SU-DHL-6 (cell line): ENCODE measurements at regions not wholly inside any gene's neighbourhood (a gene's known extent, or its start where the extent isn't known, plus 50 kb on each side); places are given as distances from the start of the nearest gene placed in this dataset.

Experiments
- CTCF ChIP-seq: fragments of 200-600 bp; sonication (generic); IDR thresholded peaks from one replicate; pipeline ENCODE4 v1.5.1; 2017; ENCODE audit warnings: antibody characterized with exemption, mild to moderate bottlenecking, low read length, moderate library complexity; ENCODE audit not compliant: insufficient read depth, poor library complexity, severe bottlenecking
- EZH2phosphoT487 ChIP-seq: fragments of 200-600 bp; sonication (generic), shearing (Covaris generic); conservative IDR thresholded peaks from 2 replicates; pipeline ENCODE4 v1.6.1; 2018; ENCODE audit warnings: mild to moderate bottlenecking, antibody characterized with exemption, low read length, moderate library complexity, mixed read lengths

- TF ChIP-seq CTCF (no peak), EZH2phosphoT487 (no peak)
Observed at GRCh38 chr18:2204736-2205135, 366.6 kb downstream of the METTL4 start.
